H1 (cell line): ENCODE measurements at regions not wholly inside any gene's neighbourhood (a gene's known extent, or its start where the extent isn't known, plus 50 kb on each side); places are given as distances from the start of the nearest gene placed in this dataset.

ENCODE experiments used
- ASH2L ChIP-seq: fragments of 200-600, 300-600 bp; sonication (generic); IDR thresholded peaks from one replicate; pipeline ENCODE4 v1.7.1; 2017; ENCODE audit warnings: low read length
- BRCA1 ChIP-seq: IDR thresholded peaks from 2 replicates; pipeline ENCODE4 v1.6.1; 2012; ENCODE audit warnings: low read depth, low read length, improper control_type of control experiment
- CBX5 ChIP-seq: fragments of 300-800, 300-1000 bp; sonication (generic); IDR thresholded peaks from 2 replicates; pipeline ENCODE4 v1.7.1; 2016; ENCODE audit warnings: antibody characterized with exemption, low read length, low read depth
- JUND ChIP-seq: IDR thresholded peaks from 2 replicates; pipeline ENCODE4 v1.6.1; 2011; ENCODE audit warnings: mild to moderate bottlenecking, improper control_type of control experiment, low read length
- SRF ChIP-seq: IDR thresholded peaks from 2 replicates; pipeline ENCODE4 v1.6.1; 2011; ENCODE audit warnings: mild to moderate bottlenecking, low read depth, low read length, moderate library complexity

DNA sequence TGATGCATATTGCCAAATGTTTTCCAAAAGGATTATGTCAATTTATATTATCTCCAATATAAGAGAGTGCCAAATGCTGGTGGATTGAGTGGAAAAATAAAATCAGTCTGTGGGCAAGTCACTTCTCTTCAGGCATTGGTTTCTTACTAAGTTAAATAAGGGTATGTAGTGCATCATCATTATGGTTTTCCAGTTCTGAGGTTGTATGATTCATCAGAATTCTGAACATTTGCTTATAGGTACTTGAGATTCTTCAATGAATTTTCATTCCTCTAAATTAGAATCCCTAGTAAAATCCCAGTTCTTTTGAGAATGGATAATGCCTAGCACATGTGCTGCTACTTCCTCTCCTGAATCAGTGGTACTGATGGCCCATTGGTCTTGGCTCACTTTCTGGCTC lies 188.9 kb upstream of the OSR1 start (continued):
- TF ChIP-seq BRCA1, result no peak
- TF ChIP-seq JUND, result no peak
- no peak for TF ChIP-seq ASH2L
- TF ChIP-seq SRF, result no peak
- TF ChIP-seq CBX5, result no peak
